ENCODE measurements at regions not wholly inside any gene's neighbourhood (a gene's known extent, or its start where the extent isn't known, plus 50 kb on each side); places are given as distances from the start of the nearest gene placed in this dataset.

DNA sequence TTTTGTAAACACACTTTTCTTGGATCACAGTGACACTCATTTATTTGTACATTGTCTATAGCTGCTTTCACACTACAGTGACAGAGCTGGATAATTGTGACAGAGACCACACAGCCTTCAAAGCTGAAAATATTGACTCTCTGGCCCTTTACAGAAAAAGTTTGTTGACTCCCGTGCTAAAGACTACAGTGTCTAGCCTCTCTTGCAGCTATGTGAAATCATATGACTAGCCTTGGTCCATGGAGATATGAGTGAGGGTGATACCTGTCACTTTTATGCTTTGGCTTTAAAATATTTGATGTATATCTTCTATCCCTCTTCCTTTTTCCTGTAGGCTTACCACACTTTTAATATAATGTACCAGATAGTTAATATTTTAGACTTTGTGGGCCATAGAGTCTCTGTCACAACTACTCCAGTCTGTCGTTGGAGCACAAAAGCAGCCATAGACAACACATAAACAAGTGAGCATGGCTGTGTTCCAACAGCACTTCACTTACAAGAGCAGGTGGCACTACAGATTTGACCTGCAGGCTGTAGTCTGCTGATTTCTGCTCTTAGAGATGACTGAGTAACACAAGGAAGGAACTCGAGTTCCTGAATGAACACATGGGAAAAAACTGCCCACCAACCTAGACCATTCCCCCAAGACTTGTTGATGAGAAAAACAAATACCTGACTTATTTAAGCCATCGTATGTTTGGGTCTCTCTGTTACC, 73.5 kb upstream of the ANKRD55 start:
- Histone ChIP-seq H3K27me3 (no peaks in the 10 kb centered on the region), H3K36me3 (no peaks in the 10 kb centered on the region), H3K4me3 (no peak overlapping the region), H3K4me1 (no peaks in the 10 kb centered on the region), H3K27ac (no peak overlapping the region), H3K9me3 (no peaks in the 10 kb centered on the region)
- WGBS, 2 donors, result 70 to 76% methylated on average over 4 of the region's 4 CpGs
- no peak for ATAC-seq (ENCODE audit: low FRiP score in 2 of 2)
- TF ChIP-seq, protein P1, sequence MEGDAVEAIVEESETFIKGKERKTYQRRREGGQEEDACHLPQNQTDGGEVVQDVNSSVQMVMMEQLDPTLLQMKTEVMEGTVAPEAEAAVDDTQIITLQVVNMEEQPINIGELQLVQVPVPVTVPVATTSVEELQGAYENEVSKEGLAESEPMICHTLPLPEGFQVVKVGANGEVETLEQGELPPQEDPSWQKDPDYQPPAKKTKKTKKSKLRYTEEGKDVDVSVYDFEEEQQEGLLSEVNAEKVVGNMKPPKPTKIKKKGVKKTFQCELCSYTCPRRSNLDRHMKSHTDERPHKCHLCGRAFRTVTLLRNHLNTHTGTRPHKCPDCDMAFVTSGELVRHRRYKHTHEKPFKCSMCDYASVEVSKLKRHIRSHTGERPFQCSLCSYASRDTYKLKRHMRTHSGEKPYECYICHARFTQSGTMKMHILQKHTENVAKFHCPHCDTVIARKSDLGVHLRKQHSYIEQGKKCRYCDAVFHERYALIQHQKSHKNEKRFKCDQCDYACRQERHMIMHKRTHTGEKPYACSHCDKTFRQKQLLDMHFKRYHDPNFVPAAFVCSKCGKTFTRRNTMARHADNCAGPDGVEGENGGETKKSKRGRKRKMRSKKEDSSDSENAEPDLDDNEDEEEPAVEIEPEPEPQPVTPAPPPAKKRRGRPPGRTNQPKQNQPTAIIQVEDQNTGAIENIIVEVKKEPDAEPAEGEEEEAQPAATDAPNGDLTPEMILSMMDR (IDR thresholded peaks at IDR 0.05), result no peak
- no peak for DNase-seq

DNA sequence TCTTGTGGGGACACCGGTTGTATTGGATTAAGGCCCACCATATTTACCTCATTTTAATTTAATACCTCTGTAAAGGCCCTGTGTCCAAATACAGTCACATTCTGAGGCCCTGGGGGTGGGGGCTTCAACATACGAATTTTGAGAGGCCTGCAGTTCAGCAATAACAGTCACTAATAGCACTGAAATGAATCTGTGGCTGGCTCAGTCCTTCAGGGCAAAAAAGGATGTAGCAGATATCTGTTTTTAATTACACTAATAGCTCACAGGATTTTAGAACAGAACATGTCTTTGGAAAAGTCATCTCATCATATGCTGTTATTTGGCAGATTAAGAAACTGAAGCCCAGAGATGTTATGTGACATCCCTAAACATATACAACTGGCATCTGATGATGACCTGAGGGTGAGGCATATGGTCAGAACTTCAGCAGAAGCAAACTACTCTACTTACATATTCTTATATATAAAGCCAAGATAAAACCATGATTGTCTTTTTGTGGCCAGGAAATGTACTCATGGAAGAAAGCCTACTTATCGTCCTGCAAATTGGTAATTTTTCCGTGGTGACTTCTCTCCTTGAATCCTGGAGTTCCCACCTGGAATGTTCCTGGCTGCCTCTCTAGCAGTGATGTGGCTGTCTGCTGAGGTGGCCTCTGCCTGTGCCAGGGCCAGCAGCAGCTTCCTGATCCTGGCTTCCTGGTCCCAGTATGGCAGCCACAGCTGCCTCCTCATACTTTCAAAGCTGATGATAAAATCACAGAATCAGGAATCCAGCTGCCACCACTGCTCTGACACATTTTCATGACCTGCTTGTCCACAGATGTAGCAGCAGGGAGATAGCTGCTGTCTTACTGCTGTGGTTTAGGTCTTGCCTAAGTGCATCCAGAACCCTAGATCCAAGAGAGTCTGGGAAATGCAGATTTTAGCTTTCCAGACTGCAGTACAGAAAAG, 72.1 kb upstream of the ANKRD55 start:
- WGBS, 2 donors, result 64 to 88% methylated on average over 4 of the region's 4 CpGs
- no peaks in the 10 kb centered on the region for H3K4me1 ChIP-seq
- ATAC-seq (ENCODE audit: low FRiP score in 2 of 2), result no peak

DNA sequence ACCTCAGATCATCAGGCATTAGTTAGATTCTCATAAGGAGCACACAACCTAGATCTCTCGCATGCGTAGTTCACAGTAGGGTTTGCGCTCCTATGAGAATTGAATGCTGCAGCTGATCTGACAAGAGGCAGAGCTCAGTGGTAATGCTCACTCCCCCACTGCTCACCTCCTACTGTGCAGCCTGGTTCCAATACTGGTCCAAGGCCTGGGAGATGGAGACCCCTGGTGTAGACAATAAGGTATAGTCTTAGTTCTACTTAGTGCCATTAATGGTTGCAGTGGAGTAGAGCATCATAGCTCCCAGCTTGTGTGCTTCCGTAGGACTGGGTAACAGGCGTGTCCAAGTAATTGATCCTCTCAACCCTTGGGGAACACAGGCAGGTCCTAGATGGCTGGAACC, 70.4 kb upstream of the ANKRD55 start:
- Histone ChIP-seq H3K27me3 (no peaks in the 10 kb centered on the region), H3K4me1 (no peaks in the 10 kb centered on the region), H3K36me3 (no peaks in the 10 kb centered on the region), H3K27ac (no peak overlapping the region), H3K9me3 (no peaks in the 10 kb centered on the region), H3K4me3 (no peak overlapping the region)
- DNase-seq (no peak), ATAC-seq (ENCODE audit: low FRiP score in 2 of 2) (no peak)
- no peak for TF ChIP-seq EP300 (IDR thresholded peaks at IDR 0.05)
- TF ChIP-seq, protein P1 (IDR thresholded peaks at IDR 0.05), result no peak
- TF ChIP-seq POLR2AphosphoS5 (IDR thresholded peaks at IDR 0.05), result no peak
- TF ChIP-seq POLR2A (IDR thresholded peaks at IDR 0.05), result no peak
- 93 to 95% methylated on average over 5 of the region's 5 CpGs for WGBS, 2 donors

More for the DNA sequence above, 72.1 kb upstream of the ANKRD55 start:
- Histone ChIP-seq H3K4me3 (no peak overlapping the region), H3K27ac (no peak overlapping the region), H3K36me3 (no peaks in the 10 kb centered on the region), H3K9me3 (no peaks in the 10 kb centered on the region), H3K27me3 (no peaks in the 10 kb centered on the region)
- TF ChIP-seq, protein P1 (IDR thresholded peaks at IDR 0.05), result no peak
- TF ChIP-seq EP300 (IDR thresholded peaks at IDR 0.05) (no peak), POLR2AphosphoS5 (IDR thresholded peaks at IDR 0.05) (no peak), POLR2A (IDR thresholded peaks at IDR 0.05) (no peak)
- peak in 1 of 2 donors; percentile 7 for DNase-seq

DNA sequence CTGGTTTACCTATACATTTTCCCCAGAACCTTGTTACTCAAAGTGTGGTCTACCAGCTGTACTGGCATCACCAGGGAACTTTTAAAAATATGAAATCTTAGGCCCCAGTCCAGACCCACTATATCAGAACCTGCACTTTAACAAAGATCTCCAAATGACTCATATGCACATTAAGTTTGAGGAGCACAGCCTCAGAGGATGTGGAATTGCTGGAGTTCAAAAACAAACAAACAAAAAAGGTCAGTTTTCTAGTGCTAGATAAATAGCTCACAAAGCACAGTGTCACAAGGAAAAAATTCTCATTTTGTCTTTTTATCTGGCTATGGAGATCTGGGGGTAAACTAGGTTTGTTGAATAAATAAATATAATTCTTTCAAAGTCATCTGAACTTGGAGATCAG, 68.9 kb upstream of the ANKRD55 start:
- ATAC-seq (ENCODE audit: low FRiP score in 2 of 2) (no peak), DNase-seq (no peak)
- Histone ChIP-seq H3K27me3 (no peaks in the 10 kb centered on the region), H3K27ac (no peak overlapping the region), H3K4me3 (no peak overlapping the region), H3K9me3 (no peaks in the 10 kb centered on the region), H3K36me3 (no peaks in the 10 kb centered on the region), H3K4me1 (no peaks in the 10 kb centered on the region)
- TF ChIP-seq EP300 (IDR thresholded peaks at IDR 0.05) (no peak), POLR2A (IDR thresholded peaks at IDR 0.05) (no peak), POLR2AphosphoS5 (IDR thresholded peaks at IDR 0.05) (no peak)
- TF ChIP-seq, protein P1 (IDR thresholded peaks at IDR 0.05), result no peak

All from upper lobe of left lung (tissue), 6 donors.